ENCODE measurements at regions not wholly inside any gene's neighbourhood (a gene's known extent, or its start where the extent isn't known, plus 50 kb on each side); places are given as distances from the start of the nearest gene placed in this dataset.

DNA sequence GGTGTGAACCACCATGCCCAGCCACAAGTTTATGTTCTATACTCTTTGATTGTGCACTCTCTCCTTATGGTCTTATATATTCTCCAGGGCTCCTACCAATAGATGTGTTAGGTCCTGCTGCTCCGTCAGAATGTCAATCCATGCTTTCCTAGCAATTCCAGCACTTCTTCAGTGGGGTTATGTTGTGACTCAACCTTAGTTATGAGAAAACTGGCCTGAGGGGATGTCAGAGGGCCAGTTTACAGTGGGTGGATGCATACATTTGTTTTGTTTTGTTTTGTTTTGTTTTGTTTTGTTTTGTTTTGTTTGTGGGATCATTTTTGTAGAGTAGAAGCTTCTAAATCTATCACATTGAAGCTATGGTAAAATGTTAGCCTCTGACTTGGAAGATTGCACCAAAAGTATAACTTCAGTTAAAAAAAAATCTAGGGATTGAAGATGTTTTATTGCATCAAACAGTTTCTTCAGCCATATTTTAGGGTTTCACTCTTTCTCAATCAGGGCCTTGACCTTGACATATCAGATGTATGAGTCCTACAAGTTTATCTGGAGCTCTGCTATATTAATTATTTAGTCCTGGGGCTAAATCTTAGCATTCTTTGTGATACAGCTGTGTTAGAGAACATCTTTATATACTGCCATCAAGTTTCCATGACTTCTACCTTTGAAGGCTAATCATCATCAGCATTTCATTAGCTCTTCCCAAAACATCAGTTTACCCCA is 191.6 kb upstream of the CNTN5 start:
- no peak for DNase-seq (ENCODE audit: low read depth in 4 of 4, low spot score in 3 of 4)

DNA sequence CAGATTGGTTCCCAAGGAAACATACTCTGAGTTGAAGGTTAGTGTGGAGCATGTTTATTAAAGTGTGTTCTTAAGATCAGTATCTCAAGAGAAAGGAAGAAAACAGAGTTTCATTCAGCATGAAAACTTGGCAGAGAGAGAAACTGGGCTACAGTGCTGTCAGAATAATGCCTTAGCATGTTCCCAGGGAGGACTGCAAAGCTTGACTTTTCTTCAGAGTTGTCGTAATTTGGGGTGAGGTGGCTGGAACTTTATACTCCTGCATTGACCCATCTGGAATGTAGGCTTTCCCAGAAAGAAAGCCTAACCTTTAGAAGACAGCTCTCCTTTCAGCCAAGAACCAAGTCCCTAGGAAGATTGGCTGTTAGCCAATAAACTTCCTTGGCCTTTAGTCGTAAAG is 190.8 kb upstream of the CNTN5 start:
- DNase-seq (ENCODE audit: low read depth in 4 of 4, low spot score in 3 of 4), result no peak

DNA sequence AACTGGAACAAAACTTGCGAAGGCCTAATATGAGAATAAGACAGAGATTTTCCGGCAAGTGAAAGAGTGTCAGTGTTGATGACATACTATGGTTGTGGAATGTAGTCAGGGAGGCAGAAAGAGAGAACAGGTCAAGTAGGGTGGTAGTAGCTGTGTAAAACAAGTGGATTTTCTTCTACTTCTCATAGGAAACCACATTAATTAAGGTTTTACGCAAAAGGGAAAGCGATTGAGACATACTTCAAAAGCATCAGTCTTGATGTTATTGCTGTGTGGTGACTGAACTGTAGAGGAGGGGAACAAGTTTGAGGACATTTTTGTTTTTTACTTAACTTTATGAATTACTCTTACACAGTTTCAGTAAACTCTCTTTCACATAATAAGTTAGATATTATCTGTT is 186.0 kb upstream of the CNTN5 start:
- no peak for DNase-seq (ENCODE audit: low read depth in 4 of 4, low spot score in 3 of 4)

DNA sequence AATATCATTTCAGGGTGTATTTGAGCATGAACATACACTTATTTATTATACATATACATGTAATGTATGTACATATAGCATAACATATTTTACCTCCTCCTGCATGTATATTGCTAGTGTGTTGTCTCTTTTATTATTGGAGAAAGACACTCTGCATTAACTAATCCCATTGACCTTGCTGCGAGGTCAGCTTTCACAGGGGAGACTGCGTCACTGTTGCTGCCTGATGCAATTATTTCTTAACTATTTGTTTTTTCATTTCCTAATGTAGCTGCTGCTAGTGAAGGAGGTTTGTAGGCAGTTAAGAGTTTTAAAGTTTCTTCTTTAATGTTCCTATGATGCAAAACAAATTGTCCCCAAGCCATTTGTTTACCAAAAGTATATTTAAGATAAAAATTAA is 185.4 kb upstream of the CNTN5 start:
- DNase-seq (ENCODE audit: low read depth in 4 of 4, low spot score in 3 of 4), result no peak

DNA sequence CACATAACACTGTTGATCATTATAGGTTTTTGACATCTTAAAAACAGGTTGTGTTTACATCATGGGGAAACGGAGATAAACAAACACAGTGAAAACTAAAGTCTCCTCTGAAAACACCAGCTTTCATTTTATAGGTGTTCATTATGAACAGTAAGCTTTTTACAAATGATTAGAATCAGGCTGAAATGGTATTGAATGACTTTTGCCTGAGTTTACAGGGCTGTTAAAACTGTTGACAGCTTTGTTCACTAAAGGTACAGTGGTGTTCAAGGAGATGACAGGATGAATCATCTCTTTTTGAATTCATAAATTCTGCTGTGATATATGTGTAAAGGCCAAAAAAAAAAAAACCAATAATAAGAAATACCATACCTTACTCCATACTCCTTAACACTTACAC is 184.6 kb upstream of the CNTN5 start:
- DNase-seq (ENCODE audit: low read depth in 4 of 4, low spot score in 3 of 4), result no peak

DNA sequence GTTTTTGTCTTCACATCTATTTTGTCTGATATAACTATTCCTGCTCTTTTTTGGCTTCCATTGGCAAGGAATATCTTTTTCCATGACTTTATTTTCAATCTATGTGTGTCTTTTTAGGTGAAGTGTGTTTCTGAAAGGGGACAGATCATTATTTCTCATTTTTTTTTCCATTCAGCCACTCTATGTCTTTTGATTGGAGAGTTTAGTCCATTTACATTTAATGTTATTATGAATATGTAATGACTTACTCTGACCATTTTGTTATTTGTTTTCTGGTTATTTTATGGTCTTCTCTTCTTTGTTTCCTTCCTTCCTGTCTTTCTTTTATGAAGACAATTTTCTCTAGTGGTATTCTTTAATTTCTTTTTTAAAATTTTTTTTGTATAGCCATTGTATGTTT is 178.6 kb upstream of the CNTN5 start:
- no peak for DNase-seq (ENCODE audit: low read depth in 4 of 4, low spot score in 3 of 4)

DNA sequence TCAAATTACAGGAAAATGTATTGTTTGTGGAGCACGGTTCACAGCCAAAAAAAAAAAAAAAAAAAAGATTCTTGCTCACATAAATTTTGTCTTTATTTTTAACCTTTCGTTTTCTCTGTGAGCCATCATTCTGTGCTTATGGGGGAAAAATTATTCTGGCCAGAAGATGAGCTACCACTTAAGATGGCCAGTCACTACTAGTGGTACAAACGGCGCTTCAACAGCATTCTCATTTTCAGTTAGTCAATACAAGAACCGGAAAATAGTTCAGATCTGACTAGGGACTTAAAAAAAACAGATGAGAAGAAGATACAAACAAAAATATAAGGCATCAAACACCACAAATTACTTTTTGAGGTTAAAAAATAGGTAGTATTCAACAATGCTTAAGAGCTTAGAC is 158.6 kb upstream of the CNTN5 start:
- no peak for DNase-seq (ENCODE audit: low read depth in 4 of 4, low spot score in 3 of 4)

DNA sequence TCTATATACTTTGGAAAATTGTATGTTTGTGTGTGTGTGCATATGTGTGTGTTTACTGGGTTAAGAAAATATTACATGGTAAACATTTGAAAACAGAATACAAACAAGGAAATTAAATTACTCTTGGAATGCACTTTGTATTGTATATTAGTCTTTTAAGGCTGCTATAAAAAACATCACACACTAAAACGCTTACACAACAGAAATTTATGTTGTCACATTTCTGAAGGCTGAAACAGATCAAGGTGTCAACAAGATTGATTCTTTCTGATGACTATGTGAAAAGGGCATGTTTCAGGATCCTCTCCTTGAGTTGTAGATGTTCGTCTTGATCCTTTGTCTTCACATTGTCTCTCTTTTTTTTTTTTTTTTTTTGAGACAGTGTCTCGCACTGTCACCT is 149.1 kb upstream of the CNTN5 start:
- no peak for DNase-seq (ENCODE audit: low read depth in 4 of 4, low spot score in 3 of 4)

DNA sequence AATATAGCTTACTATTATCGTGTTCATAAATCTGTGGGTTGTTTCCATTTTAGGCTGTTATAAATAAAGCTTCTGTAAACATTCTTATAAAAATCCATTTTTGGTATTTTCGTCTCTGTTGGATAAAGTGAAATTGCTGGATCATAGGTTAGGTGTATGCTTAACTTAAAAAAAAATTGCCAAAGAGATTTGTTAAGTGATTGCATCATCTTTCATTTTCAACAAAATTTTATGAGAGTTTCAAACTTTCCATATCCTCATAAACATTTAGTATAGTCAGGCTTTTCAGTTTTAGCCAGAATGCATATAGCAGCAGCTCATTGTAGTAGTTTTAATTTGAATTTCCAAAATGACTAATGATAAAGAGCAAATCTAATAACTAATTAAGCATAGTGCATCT is 146.7 kb upstream of the CNTN5 start:
- DNase-seq (ENCODE audit: low read depth in 4 of 4, low spot score in 3 of 4), result no peak

DNA sequence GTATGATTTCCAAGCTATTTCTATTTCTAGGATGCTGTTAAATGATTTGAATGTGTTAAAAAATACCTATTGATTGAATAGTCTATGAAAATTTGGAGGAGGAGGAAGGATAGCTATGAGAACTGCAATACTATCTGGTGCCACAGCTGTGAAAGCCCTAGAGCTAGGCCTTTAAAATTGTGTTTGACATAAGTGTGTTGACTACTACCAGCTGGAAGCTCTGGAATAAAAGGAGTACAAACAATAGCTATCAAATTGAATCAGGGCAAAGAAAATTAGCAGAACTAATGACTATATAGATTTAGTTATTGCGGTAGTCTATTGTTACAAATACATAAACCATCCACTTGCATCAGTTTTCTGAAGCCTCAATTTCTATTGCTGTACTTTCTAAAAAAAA is 124.8 kb upstream of the CNTN5 start:
- DNase-seq (ENCODE audit: low read depth in 4 of 4, low spot score in 3 of 4), result no peak

DNA sequence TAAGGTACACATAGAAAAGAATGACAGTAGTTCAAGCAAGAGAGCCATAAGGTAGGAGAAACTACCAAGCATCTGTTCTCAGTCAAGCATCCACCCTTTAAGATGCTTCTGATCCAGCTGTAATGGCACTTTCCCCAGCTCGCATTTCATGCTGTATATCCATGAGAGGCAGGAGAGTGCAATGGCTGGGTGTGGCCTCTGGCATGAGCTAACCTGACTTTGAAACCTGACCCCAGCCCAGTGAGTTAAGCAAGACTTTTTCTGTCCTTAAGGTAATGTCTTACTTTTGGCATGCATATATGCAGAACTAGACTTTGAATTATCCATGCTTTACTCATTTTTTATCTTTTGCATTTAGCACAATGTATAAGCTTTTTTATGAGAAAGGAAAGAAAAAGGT is 79.8 kb upstream of the CNTN5 start:
- no peak for DNase-seq (ENCODE audit: low read depth in 4 of 4, low spot score in 3 of 4)

DNA sequence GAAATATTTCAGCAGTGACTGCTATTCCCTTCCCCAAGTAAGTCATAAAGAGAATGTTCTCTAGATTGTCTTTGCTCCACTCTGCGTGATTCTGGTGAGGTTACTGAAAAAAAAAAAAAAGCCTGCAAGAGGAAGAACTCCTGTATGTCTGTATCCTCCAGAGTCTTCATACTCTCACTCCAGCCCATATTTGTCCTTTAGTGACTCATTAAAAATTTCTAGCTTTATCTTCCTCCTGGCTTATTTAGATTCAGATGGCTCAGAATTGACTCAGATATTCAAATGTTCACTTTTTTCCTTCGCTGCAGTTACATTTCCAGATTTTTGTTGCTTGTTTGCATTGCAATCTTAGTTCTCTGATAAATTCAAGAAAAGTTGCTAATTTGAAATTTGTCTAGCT is 76.3 kb upstream of the CNTN5 start:
- DNase-seq (ENCODE audit: low read depth in 4 of 4, low spot score in 3 of 4), result no peak

DNA sequence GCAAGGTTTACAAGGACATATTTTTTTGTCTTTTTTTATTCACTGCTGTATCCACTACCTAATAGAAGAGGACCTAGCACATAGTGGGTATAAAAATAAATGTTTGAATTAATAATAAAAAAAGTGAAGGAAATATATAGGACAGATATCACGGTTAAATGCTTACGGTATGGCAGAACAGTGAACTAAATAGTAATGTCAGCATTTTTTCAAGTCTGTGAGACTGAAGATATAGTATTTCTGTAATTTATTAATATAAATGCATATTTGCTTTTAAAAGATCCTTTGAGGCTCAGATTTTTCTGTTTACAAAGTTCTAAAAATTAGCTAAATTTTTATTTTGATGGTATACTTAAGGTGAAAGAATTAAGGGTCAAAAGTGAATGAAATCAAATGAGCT is 68.6 kb upstream of the CNTN5 start:
- DNase-seq (ENCODE audit: low read depth in 4 of 4, low spot score in 3 of 4), result no peak

DNA sequence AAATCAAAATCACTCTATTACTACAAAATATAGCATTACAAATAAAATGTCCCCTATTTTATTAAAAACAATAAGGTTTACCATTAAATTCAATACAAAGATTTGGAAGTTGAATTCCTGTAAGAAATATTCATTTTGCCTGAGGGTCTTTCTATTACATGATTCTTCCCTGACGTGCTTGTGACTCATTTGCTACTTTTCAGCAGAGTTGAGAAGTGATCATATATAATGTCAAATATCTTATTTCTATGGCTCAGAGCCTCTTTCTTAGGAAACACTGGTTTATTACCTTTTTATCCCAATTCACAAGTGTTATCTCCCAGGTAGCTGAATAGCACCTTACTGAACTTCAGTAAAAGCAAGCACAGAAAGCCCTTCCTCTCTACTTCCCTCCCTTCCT is 65.2 kb upstream of the CNTN5 start:
- no peak for DNase-seq (ENCODE audit: low read depth in 4 of 4, low spot score in 3 of 4)

DNA sequence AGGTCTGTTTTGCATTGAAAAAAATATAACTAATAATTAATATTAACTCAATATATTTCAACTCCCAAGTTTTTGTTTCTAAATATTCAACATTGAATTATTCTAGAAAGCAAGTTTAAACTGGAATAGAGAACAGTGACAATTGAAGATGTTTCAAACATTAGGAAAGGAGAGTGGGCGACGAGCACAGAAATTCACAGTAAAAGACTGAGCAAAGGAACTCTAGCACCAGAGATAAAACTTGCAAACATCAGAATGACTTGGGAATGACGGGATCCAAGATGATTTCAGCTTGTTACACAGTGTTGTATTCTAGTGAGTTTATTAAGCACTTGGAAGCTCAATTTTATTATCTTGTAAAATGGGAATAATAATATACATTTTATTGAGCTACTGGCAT is 56.6 kb upstream of the CNTN5 start:
- no peak for DNase-seq (ENCODE audit: low read depth in 4 of 4, low spot score in 3 of 4)

DNA sequence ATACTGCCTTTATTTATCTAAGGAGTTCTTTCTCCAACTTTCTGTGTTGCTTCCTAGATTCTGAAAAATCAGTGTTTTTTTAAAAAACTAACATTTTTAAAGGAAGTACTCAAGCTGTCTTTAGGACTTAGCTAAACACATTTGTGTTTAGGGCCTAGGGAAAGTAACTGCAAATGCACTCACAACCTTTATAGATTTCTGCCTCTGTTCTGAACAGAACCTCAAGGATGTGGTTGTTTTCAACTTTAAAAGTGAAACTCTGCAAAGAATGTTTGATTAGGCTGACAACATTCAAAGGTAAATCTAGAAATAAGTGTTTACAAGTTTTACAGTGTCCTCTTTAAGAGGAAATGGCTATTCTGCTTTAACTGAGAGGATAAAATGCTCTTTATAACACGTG is 55.4 kb upstream of the CNTN5 start:
- DNase-seq (ENCODE audit: low read depth in 4 of 4, low spot score in 3 of 4), result no peak

DNA sequence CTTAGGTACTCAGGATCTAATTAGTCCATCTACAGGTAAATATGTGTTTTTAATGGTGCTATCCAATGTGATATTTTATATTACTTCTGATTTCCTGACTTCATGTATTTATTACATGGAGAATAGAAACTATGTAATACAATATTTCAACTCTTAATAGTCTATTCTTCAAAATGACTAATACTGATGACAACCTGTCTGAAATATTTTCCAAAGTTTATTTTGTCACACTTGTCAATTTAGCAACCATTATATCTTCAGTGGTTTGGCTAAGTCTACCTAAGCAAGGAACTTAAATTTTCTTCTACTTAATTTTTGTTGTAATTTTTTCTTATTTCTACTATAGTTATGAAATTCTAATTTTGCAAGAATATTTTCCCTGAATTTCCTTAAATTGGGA is 55.0 kb upstream of the CNTN5 start:
- no peak for DNase-seq (ENCODE audit: low read depth in 4 of 4, low spot score in 3 of 4)

DNA sequence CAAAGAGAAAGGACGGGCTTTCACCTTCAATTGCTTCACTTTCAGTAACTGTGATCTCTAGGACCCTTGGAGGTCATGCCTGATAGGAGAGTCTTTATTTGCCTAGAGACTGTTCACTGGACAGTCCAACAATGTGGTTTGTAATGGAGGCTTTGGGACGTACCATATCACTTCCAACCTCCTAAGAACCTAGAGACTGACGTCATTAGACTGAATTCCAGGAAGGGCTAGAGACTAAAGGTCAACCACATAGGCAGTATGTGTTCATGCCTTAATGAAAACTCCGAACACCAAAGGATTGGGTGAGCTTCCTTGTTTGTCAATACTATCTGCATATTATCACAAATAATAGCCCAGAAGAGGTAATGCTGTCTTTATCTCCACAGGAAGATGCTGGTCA is 53.7 kb upstream of the CNTN5 start:
- DNase-seq (ENCODE audit: low read depth in 4 of 4, low spot score in 3 of 4), result no peak

All from left renal pelvis (tissue), 4 donors.